ENCODE measurements at regions not wholly inside any gene's neighbourhood (a gene's known extent, or its start where the extent isn't known, plus 50 kb on each side); places are given as distances from the start of the nearest gene placed in this dataset.

DNA sequence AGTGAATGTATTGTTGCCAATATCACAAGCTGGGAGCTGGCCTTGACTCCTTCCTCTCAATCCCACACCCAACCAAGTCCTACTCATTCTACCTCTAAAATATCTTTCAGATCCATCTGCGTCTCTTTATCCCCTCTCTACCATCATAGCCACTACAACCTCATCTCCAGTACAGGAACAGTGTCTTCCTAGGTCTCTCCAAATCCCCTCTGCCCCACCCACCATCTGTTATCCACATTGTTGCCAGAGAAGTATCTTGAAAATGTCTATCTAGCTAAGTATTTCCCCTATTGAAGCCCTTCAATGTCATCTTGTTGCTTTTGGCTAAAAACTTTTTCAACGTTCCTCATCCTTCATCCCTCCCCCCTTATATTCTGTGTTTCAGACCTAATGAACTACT lies 244.7 kb downstream of the C12orf75 start:
- 90% methylated on average over 2 of the region's 2 CpGs for WGBS
- H3K27me3 ChIP-seq (ENCODE audit: control insufficient read depth in 2 of 2, insufficient read depth in 1 of 2, low read length in 1 of 2) = no peaks in the 10 kb centered on the region
- H3K27ac ChIP-seq (ENCODE audit: low read depth in 1 of 2, low read length in 1 of 2) = no peak overlapping the region
- no peaks in the 10 kb centered on the region for H3K9me3 ChIP-seq (ENCODE audit: control insufficient read depth in 2 of 2, insufficient read depth in 1 of 2, low read length in 1 of 2)
- no peak for DNase-seq (ENCODE audit: low read depth in 6 of 9, low spot score in 9 of 9)
- H3K4me3 ChIP-seq (ENCODE audit: low read length in 2 of 2) = no peak overlapping the region
- H3K36me3 ChIP-seq (ENCODE audit: control insufficient read depth in 2 of 2, insufficient read depth in 2 of 2, low read length in 1 of 2) = no peaks in the 10 kb centered on the region
- no peaks in the 10 kb centered on the region for H3K4me1 ChIP-seq (ENCODE audit: control insufficient read depth in 2 of 2, insufficient read depth in 2 of 2, low read length in 2 of 2)

DNA sequence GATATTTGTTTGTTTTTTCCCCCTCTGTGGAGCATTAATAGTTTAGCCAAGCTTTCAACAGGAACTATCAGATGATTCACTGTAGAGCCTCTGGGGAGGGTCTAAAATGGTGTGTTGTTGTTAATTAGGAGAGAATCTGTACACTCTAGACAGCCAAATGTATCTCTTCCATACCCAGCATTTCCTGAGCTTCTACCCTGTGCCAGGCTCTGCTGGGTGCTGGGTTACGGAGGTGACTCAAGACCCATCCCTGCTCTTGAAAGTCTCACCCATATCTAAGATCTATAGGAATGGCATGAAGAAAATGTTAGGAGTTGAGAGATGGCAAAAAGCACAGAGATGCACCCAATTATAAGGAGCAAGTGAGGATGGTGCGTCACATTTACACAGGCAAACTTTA lies 245.8 kb downstream of the C12orf75 start:
- no peaks in the 10 kb centered on the region for H3K4me1 ChIP-seq (ENCODE audit: control insufficient read depth in 2 of 2, insufficient read depth in 2 of 2, low read length in 2 of 2)
- no peaks in the 10 kb centered on the region for H3K36me3 ChIP-seq (ENCODE audit: control insufficient read depth in 2 of 2, insufficient read depth in 2 of 2, low read length in 1 of 2)
- H3K27me3 ChIP-seq (ENCODE audit: control insufficient read depth in 2 of 2, insufficient read depth in 1 of 2, low read length in 1 of 2) = no peaks in the 10 kb centered on the region
- DNase-seq (ENCODE audit: low read depth in 6 of 9, low spot score in 9 of 9) = no peak
- H3K27ac ChIP-seq (ENCODE audit: low read depth in 1 of 2, low read length in 1 of 2) = no peak overlapping the region
- WGBS = 96% methylated on average over 2 of the region's 2 CpGs
- no peak overlapping the region for H3K4me3 ChIP-seq (ENCODE audit: low read length in 2 of 2)
- H3K9me3 ChIP-seq (ENCODE audit: control insufficient read depth in 2 of 2, insufficient read depth in 1 of 2, low read length in 1 of 2) = no peaks in the 10 kb centered on the region

DNA sequence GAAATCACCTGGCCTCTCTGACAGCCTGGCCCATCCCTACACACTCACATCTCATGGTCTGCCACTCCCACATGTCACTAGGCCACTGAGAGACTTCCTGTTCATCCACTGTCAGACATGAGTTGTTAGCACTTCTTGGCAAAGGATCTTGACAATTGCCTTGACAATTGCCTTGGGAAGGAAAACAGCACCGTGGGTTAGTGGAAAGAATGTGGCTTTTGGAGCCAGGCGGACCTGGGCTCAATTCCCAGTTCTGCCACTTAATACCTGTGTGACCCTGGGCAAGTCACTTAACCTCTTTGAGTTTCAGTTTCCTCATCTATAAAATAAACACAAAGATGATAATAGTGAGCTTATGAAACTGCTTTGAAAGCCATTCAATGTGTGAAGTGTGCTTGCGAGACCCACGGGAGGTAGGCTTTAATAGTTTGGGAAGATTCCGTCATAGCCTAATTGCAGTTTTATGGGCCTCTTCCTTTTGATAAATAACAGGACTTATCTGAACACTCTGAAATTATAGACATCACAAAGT lies 250.4 kb downstream of the C12orf75 start:
- Histone ChIP-seq H3K27me3 (ENCODE audit: control insufficient read depth in 2 of 2, insufficient read depth in 1 of 2, low read length in 1 of 2) (no peaks in the 10 kb centered on the region), H3K27ac (ENCODE audit: low read depth in 1 of 2, low read length in 1 of 2) (no peak overlapping the region), H3K9me3 (ENCODE audit: control insufficient read depth in 2 of 2, insufficient read depth in 1 of 2, low read length in 1 of 2) (no peaks in the 10 kb centered on the region), H3K36me3 (ENCODE audit: control insufficient read depth in 2 of 2, insufficient read depth in 2 of 2, low read length in 1 of 2) (no peaks in the 10 kb centered on the region), H3K4me3 (ENCODE audit: low read length in 2 of 2) (no peak overlapping the region), H3K4me1 (ENCODE audit: control insufficient read depth in 2 of 2, insufficient read depth in 2 of 2, low read length in 2 of 2) (no peaks in the 10 kb centered on the region)
- WGBS = 77% methylated on average over 5 of the region's 5 CpGs
- DNase-seq (ENCODE audit: low read depth in 6 of 9, low spot score in 9 of 9) = no peak

DNA sequence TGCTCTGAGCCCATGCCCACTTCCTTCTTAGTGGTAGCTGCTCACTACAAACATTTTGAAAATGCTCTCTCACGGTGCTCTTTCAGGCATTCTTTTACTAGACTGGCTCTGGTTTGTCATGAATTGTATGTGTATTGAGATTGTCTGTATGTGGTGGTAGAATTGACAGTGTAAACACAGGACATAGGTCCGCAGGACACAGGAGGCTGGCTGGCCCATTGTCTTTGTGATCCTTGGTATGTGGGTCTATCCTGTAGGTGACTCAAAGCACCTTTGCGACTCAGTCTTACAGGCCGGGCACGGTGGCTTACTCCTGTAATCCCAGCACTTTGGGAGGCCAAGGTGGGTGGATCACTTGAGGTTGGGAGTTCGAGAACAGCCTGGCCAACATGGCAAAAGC lies 250.9 kb downstream of the C12orf75 start:
- no peaks in the 10 kb centered on the region for H3K4me1 ChIP-seq (ENCODE audit: control insufficient read depth in 2 of 2, insufficient read depth in 2 of 2, low read length in 2 of 2)
- H3K4me3 ChIP-seq (ENCODE audit: low read length in 2 of 2) = no peak overlapping the region
- no peaks in the 10 kb centered on the region for H3K36me3 ChIP-seq (ENCODE audit: control insufficient read depth in 2 of 2, insufficient read depth in 2 of 2, low read length in 1 of 2)
- WGBS = 89% methylated on average over 6 of the region's 6 CpGs
- H3K27me3 ChIP-seq (ENCODE audit: control insufficient read depth in 2 of 2, insufficient read depth in 1 of 2, low read length in 1 of 2) = no peaks in the 10 kb centered on the region
- DNase-seq (ENCODE audit: low read depth in 6 of 9, low spot score in 9 of 9) = no peak
- H3K27ac ChIP-seq (ENCODE audit: low read depth in 1 of 2, low read length in 1 of 2) = no peak overlapping the region
- H3K9me3 ChIP-seq (ENCODE audit: control insufficient read depth in 2 of 2, insufficient read depth in 1 of 2, low read length in 1 of 2) = no peaks in the 10 kb centered on the region

DNA sequence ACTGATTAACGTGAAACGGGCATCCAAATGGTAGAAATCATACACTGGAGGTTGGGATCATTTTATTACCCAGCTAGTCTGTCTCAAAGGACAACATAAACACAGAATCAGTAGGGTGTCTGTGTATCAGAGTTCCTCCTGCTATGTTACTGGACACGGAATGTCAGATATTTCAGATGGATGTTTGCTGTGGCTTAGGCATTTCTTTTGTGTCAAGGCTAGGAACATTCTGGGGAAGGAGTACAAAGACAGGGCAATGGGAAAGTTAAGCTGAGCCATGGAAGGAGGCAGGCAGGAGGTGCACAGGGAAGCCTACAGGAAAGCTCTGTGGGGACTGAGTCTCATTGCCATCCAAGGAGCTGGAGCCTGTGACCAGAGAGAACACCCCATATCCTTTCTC lies 254.6 kb downstream of the C12orf75 start:
- DNase-seq (ENCODE audit: low read depth in 6 of 9, low spot score in 9 of 9) = no peak
- Histone ChIP-seq H3K36me3 (ENCODE audit: control insufficient read depth in 2 of 2, insufficient read depth in 2 of 2, low read length in 1 of 2) (no peaks in the 10 kb centered on the region), H3K4me1 (ENCODE audit: control insufficient read depth in 2 of 2, insufficient read depth in 2 of 2, low read length in 2 of 2) (no peaks in the 10 kb centered on the region), H3K4me3 (ENCODE audit: low read length in 2 of 2) (no peak overlapping the region), H3K9me3 (ENCODE audit: control insufficient read depth in 2 of 2, insufficient read depth in 1 of 2, low read length in 1 of 2) (no peaks in the 10 kb centered on the region), H3K27ac (ENCODE audit: low read depth in 1 of 2, low read length in 1 of 2) (no peak overlapping the region), H3K27me3 (ENCODE audit: control insufficient read depth in 2 of 2, insufficient read depth in 1 of 2, low read length in 1 of 2) (no peaks in the 10 kb centered on the region)
- WGBS = 92% methylated on average over 3 of the region's 3 CpGs

DNA sequence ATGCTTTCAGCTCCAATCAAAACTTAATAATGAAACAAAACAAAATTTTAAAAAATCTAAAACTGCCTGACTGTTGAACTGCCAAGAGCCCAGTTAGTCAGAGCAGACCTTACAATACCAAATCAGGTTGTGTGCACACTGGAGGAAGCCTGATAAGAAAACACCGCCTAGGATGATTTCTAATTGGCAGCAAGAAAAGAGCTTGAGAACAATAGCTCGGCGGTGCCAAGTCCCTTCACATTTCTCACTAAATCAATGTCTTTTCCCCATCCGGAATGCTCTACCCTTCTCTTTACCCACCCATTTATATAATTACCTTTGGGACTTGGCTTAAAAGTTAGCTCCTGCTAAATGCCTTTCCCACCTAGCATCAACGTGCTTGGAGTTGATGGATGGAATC lies 256.7 kb downstream of the C12orf75 start:
- Histone ChIP-seq H3K36me3 (ENCODE audit: control insufficient read depth in 2 of 2, insufficient read depth in 2 of 2, low read length in 1 of 2) (no peaks in the 10 kb centered on the region), H3K27ac (ENCODE audit: low read depth in 1 of 2, low read length in 1 of 2) (no peak overlapping the region), H3K9me3 (ENCODE audit: control insufficient read depth in 2 of 2, insufficient read depth in 1 of 2, low read length in 1 of 2) (no peaks in the 10 kb centered on the region), H3K4me1 (ENCODE audit: control insufficient read depth in 2 of 2, insufficient read depth in 2 of 2, low read length in 2 of 2) (no peaks in the 10 kb centered on the region), H3K27me3 (ENCODE audit: control insufficient read depth in 2 of 2, insufficient read depth in 1 of 2, low read length in 1 of 2) (no peaks in the 10 kb centered on the region), H3K4me3 (ENCODE audit: low read length in 2 of 2) (no peak overlapping the region)
- no peak for DNase-seq (ENCODE audit: low read depth in 6 of 9, low spot score in 9 of 9)
- WGBS = 42% methylated on average over 5 of the region's 5 CpGs

DNA sequence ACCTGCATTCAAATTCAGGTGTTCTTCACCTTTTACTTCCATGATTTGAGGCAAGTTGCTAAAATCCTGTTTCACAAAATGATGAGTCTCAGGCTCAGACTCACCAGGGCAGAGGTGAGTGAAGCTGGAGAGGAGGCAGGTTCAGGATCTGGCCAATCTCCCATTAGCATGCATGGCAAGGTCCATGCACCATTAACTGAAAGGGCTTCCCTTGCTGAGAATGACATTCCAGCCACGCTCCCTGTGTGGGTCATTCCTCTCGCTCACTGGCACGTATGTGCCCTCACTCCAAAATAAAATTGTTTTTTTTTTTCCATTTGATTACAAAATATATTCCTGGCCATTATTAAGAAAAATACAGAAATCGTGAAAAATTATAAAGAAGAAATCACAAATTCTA lies 257.6 kb downstream of the C12orf75 start:
- Histone ChIP-seq H3K4me1 (ENCODE audit: control insufficient read depth in 2 of 2, insufficient read depth in 2 of 2, low read length in 2 of 2) (no peaks in the 10 kb centered on the region), H3K9me3 (ENCODE audit: control insufficient read depth in 2 of 2, insufficient read depth in 1 of 2, low read length in 1 of 2) (no peaks in the 10 kb centered on the region), H3K4me3 (ENCODE audit: low read length in 2 of 2) (no peak overlapping the region), H3K27me3 (ENCODE audit: control insufficient read depth in 2 of 2, insufficient read depth in 1 of 2, low read length in 1 of 2) (no peaks in the 10 kb centered on the region), H3K27ac (ENCODE audit: low read depth in 1 of 2, low read length in 1 of 2) (no peak overlapping the region), H3K36me3 (ENCODE audit: control insufficient read depth in 2 of 2, insufficient read depth in 2 of 2, low read length in 1 of 2) (no peaks in the 10 kb centered on the region)
- DNase-seq (ENCODE audit: low read depth in 6 of 9, low spot score in 9 of 9) = no peak
- WGBS = 97% methylated on average over 4 of the region's 4 CpGs

DNA sequence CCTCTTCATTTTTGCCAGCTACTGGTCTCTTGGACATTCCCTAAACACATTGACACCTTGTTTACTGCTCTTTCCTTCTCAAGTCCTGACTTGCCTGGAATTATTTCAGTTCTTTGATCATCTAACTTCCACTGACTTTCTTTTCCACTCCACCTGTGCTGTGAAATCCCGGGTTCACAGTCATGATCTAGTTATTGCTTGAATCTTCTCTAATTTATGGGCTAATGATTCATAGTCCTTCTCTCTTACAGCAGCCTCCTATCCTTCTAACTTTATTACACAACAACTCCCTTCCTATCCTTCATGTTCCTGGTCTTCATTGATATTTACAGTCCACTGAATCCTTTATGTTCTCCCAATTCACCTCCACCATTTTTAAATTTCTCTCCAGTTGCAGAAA lies 260.1 kb downstream of the C12orf75 start:
- Histone ChIP-seq H3K27ac (ENCODE audit: low read depth in 1 of 2, low read length in 1 of 2) (no peak overlapping the region), H3K4me1 (ENCODE audit: control insufficient read depth in 2 of 2, insufficient read depth in 2 of 2, low read length in 2 of 2) (no peaks in the 10 kb centered on the region), H3K9me3 (ENCODE audit: control insufficient read depth in 2 of 2, insufficient read depth in 1 of 2, low read length in 1 of 2) (no peaks in the 10 kb centered on the region), H3K4me3 (ENCODE audit: low read length in 2 of 2) (no peak overlapping the region), H3K27me3 (ENCODE audit: control insufficient read depth in 2 of 2, insufficient read depth in 1 of 2, low read length in 1 of 2) (no peaks in the 10 kb centered on the region), H3K36me3 (ENCODE audit: control insufficient read depth in 2 of 2, insufficient read depth in 2 of 2, low read length in 1 of 2) (no peaks in the 10 kb centered on the region)
- 87% methylated on average over 1 of the region's 1 CpG for WGBS
- DNase-seq (ENCODE audit: low read depth in 6 of 9, low spot score in 9 of 9) = peak in 2 of 9 donors; percentile 0 to 10

DNA sequence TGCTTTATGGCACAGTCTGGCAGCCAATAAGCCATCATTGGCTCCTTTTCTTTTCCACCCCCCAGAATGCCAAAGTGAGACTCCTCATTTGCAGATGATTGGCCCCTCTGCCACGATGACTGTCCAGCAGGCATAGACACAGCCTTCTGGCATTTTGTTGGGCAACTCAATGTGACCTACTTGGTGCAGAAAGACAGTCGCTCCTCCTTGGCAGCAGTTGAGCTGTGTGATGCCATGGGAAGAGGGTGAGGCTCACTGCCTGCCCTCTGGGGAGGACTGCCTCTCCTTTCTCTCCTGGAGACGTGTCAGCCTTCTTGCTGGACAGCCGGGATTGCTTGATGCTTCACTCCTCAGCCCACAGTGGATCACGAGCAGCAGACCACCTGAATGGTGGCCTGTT lies 264.9 kb downstream of the C12orf75 start:
- 90% methylated on average over 5 of the region's 5 CpGs for WGBS
- Histone ChIP-seq H3K9me3 (ENCODE audit: control insufficient read depth in 2 of 2, insufficient read depth in 1 of 2, low read length in 1 of 2) (no peaks in the 10 kb centered on the region), H3K27me3 (ENCODE audit: control insufficient read depth in 2 of 2, insufficient read depth in 1 of 2, low read length in 1 of 2) (no peaks in the 10 kb centered on the region), H3K27ac (ENCODE audit: low read depth in 1 of 2, low read length in 1 of 2) (no peak overlapping the region), H3K4me1 (ENCODE audit: control insufficient read depth in 2 of 2, insufficient read depth in 2 of 2, low read length in 2 of 2) (no peaks in the 10 kb centered on the region), H3K4me3 (ENCODE audit: low read length in 2 of 2) (no peak overlapping the region), H3K36me3 (ENCODE audit: control insufficient read depth in 2 of 2, insufficient read depth in 2 of 2, low read length in 1 of 2) (no peaks in the 10 kb centered on the region)
- no peak for DNase-seq (ENCODE audit: low read depth in 6 of 9, low spot score in 9 of 9)

DNA sequence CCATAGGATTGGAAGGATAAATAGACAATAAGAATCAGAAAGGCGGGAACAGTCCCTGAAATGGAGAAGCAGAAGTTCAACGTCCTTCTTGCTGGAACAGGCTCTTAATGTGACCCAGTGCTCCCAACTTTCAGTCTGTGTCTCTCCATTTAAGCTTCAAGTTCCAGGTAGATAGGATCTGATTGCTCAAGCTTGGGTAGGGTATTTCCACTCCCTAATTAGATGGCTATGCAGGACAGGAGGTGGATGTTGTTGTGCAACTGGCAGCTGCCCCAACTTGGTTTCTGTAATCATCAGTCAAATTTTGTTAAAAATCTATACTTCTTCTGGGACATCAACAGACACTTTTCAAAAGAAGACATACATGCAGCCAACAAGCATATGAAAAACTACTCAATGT lies 266.2 kb downstream of the C12orf75 start:
- Histone ChIP-seq H3K36me3 (ENCODE audit: control insufficient read depth in 2 of 2, insufficient read depth in 2 of 2, low read length in 1 of 2) (no peaks in the 10 kb centered on the region), H3K4me3 (ENCODE audit: low read length in 2 of 2) (no peak overlapping the region), H3K27ac (ENCODE audit: low read depth in 1 of 2, low read length in 1 of 2) (no peak overlapping the region), H3K4me1 (ENCODE audit: control insufficient read depth in 2 of 2, insufficient read depth in 2 of 2, low read length in 2 of 2) (no peaks in the 10 kb centered on the region), H3K9me3 (ENCODE audit: control insufficient read depth in 2 of 2, insufficient read depth in 1 of 2, low read length in 1 of 2) (no peaks in the 10 kb centered on the region), H3K27me3 (ENCODE audit: control insufficient read depth in 2 of 2, insufficient read depth in 1 of 2, low read length in 1 of 2) (no peaks in the 10 kb centered on the region)
- peak in 1 of 9 donors; percentile 11 for DNase-seq (ENCODE audit: low read depth in 6 of 9, low spot score in 9 of 9)
- 78% methylated on average over 2 of the region's 2 CpGs for whole genome bisulfite sequencing
